Panc1 (cell line): ENCODE measurements at regions not wholly inside any gene's neighbourhood (a gene's known extent, or its start where the extent isn't known, plus 50 kb on each side); places are given as distances from the start of the nearest gene placed in this dataset.

ENCODE experiments used
- ATAC-seq: fragments of 200-7000 bp; cut with Tn5 transposase; 2 replicates; pipeline ENCODE4 v1.9.1; 2020; ENCODE audit warnings: mild to moderate bottlenecking, moderate library complexity
- BruUV-seq: library from RNA; stranded (reverse); fragments of 400-500 nt; replicated peaks from 2 replicates; lab custom pipeline; 2021; lab: Mats Ljungman, UMichigan
- CTCF ChIA-PET: fragments of 300-600 bp; sonication (Branson Sonifier 250); formaldehyde crosslinking; loops from one replicate; lab custom pipeline; 2022; ENCODE audit warnings: antibody characterized with exemption; lab: Charles Lee
- POLR2A ChIA-PET: fragments of 300-600 bp; sonication (Branson Sonifier 250); formaldehyde crosslinking; loops from one replicate; lab custom pipeline; 2022; ENCODE audit warnings: antibody characterized with exemption; lab: Charles Lee
- DNase-seq: peaks from one replicate; pipeline ENCODE4 v3.0.0-alpha.2; 2010; ENCODE audit warnings: low read depth, low spot score
- H3K27ac ChIP-seq: 2 replicates; pipeline ENCODE4 v1.5.1; 2011; ENCODE audit warnings: mild to moderate bottlenecking, low read length, inconsistent platforms
- H3K27me3 ChIP-seq: fragments of 200-500 bp; sonication (Bioruptor generic); 2 replicates; pipeline ENCODE4 v1.6.0; 2014; ENCODE audit warnings: low read length, inconsistent platforms; ENCODE audit not compliant: control insufficient read depth, insufficient read depth
- H3K36me3 ChIP-seq: fragments of 200-500 bp; sonication (Bioruptor generic); 2 replicates; pipeline ENCODE4 v1.5.1; 2014; ENCODE audit warnings: inconsistent platforms, mild to moderate bottlenecking, low read length, moderate library complexity; ENCODE audit not compliant: control insufficient read depth, insufficient read depth
- H3K4me1 ChIP-seq: 2 replicates; pipeline ENCODE4 v1.5.1; 2011; ENCODE audit warnings: inconsistent platforms, mild to moderate bottlenecking, low read length, moderate library complexity; ENCODE audit not compliant: control insufficient read depth, insufficient read depth
- H3K4me3 ChIP-seq, 2 experiments: 2 replicates each; pipeline ENCODE4 v1.5.1; 2011 to 2012; ENCODE audit warnings: low read depth in 2 of 2, low read length in 2 of 2, mild to moderate bottlenecking in 2 of 2, inconsistent platforms in 1 of 2, moderate library complexity in 1 of 2
- H3K9me3 ChIP-seq: fragments of 200-500 bp; sonication (Bioruptor generic); 2 replicates; pipeline ENCODE4 v1.5.1; 2014; ENCODE audit warnings: low read depth, mild to moderate bottlenecking, inconsistent platforms, low read length, moderate library complexity; ENCODE audit not compliant: control insufficient read depth, insufficient read depth
- POLR2AphosphoS5 ChIP-seq: IDR thresholded peaks from 2 replicates; pipeline ENCODE4 v1.6.1; 2012; ENCODE audit warnings: mild to moderate bottlenecking, low read depth, low read length, moderate library complexity
- REST ChIP-seq, 2 experiments: IDR thresholded peaks; 2 replicates each; pipeline ENCODE4 v1.6.1; 2011 to 2012; ENCODE audit warnings: low read depth in 2 of 2, control low read depth in 1 of 2, low read length in 1 of 2, mild to moderate bottlenecking in 1 of 2, moderate library complexity in 1 of 2; ENCODE audit not compliant: insufficient read depth in 1 of 2
- SIN3A ChIP-seq: IDR thresholded peaks from 2 replicates; pipeline ENCODE4 v1.6.1; 2012; ENCODE audit warnings: low read depth, mild to moderate bottlenecking, low read length, moderate library complexity, borderline replicate concordance; ENCODE audit not compliant: insufficient read depth
- TCF7L2 ChIP-seq: IDR thresholded peaks from 2 replicates; pipeline ENCODE4 v1.6.1; 2011; ENCODE audit warnings: mild to moderate bottlenecking, low read depth, low read length, inconsistent platforms
- in situ Hi-C: cut with HindIII; loops from 2 replicates; pipeline ENCODE4 v1.10.0; 2016; ENCODE audit warnings: low sequenced_read_pairs, low pct_unique_long_range_greater_than_20kb
- intact Hi-C: fragments of 100-400 bp; cut with micrococcal nuclease; formaldehyde crosslinking; loops from one replicate; pipeline ENCODE4 v1.10.0; 2022; ENCODE audit not compliant: unreplicated experiment
- TF ChIP-seq, protein P1 (sequence below): fragments of 450-650 bp; IDR thresholded peaks from 2 replicates; pipeline ENCODE4 v1.5.1; 2017; ENCODE audit warnings: mild to moderate bottlenecking

DNA sequence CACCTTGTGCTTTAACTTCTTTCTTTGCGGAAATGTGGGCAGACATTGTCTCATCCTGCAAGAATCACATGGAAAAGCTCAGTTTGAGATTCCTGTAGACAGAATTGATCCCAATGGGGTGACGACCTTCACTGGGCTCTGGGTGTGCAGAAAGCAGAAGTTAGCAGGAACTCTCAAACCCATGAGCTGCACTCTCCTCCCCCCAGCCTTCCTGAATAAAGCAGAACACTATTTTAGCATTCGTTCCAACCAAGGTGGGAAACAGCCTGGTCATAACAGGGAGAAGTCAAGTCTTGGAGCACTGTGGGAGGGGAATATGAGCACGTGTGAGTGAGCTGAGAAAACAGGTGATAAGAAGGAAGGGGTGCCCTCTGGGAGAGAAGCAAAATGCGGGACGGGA lies 87.4 kb upstream of the FER start:
- TF ChIP-seq TCF7L2 (no peak), REST (IDR thresholded peaks at IDR 0.05; ENCODE audit: insufficient read depth in 1 of 2, low read depth in 2 of 2, low read length in 1 of 2) (no peak), POLR2AphosphoS5 (no peak), SIN3A (no peak)
- TF ChIP-seq, protein P1, sequence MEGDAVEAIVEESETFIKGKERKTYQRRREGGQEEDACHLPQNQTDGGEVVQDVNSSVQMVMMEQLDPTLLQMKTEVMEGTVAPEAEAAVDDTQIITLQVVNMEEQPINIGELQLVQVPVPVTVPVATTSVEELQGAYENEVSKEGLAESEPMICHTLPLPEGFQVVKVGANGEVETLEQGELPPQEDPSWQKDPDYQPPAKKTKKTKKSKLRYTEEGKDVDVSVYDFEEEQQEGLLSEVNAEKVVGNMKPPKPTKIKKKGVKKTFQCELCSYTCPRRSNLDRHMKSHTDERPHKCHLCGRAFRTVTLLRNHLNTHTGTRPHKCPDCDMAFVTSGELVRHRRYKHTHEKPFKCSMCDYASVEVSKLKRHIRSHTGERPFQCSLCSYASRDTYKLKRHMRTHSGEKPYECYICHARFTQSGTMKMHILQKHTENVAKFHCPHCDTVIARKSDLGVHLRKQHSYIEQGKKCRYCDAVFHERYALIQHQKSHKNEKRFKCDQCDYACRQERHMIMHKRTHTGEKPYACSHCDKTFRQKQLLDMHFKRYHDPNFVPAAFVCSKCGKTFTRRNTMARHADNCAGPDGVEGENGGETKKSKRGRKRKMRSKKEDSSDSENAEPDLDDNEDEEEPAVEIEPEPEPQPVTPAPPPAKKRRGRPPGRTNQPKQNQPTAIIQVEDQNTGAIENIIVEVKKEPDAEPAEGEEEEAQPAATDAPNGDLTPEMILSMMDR: no peak
- no peak for ATAC-seq
- no peak for DNase-seq
- H3K36me3 ChIP-seq: no peaks in the 10 kb centered on the region
- BruUV-seq: no TSS peak
- no peak overlapping the region for H3K4me3 ChIP-seq
- H3K27me3 ChIP-seq: peaks cover 4% of the 10 kb centered on the region; the same call in 1 of the 2 replicates
- ChIA-PET CTCF (no interaction called here), POLR2A (no interaction called here)
- no peaks in the 10 kb centered on the region for H3K4me1 ChIP-seq
- H3K27ac ChIP-seq: no peak overlapping the region
- intact Hi-C loops: no loop called here
- in situ Hi-C loops: no loop called here
- no peaks in the 10 kb centered on the region for H3K9me3 ChIP-seq

- intact Hi-C loops (no loop called here), in situ Hi-C loops (no loop called here)
- peaks cover 4% of the 10 kb centered on the region; the same call in 1 of the 2 replicates for H3K27me3 ChIP-seq
- BruUV-seq: no TSS peak
- no peak overlapping the region for H3K27ac ChIP-seq
- no peaks in the 10 kb centered on the region for H3K36me3 ChIP-seq
- H3K4me3 ChIP-seq: no peak overlapping the region
- ATAC-seq: no peak
- no peaks in the 10 kb centered on the region for H3K4me1 ChIP-seq
- ChIA-PET POLR2A (no interaction called here), CTCF (no interaction called here)
- no peaks in the 10 kb centered on the region for H3K9me3 ChIP-seq
- TF ChIP-seq TCF7L2 (no peak), REST (IDR thresholded peaks at IDR 0.05; ENCODE audit: insufficient read depth in 1 of 2, low read depth in 2 of 2, low read length in 1 of 2) (no peak), SIN3A (no peak), POLR2AphosphoS5 (no peak)
- DNase-seq: no peak
Measured at GRCh38 chr5:108659531-108659930, 88.2 kb upstream of the FER start.
